ENCODE measurements at regions not wholly inside any gene's neighbourhood (a gene's known extent, or its start where the extent isn't known, plus 50 kb on each side); places are given as distances from the start of the nearest gene placed in this dataset.
A peak's percentile ranks its signal among the peaks of the same experiment; 100 is the strongest.

GRCh38 chr14:34354556-34354955 lies 107.5 kb downstream of the SPTSSA start:
- Histone ChIP-seq H3K9me3 (ENCODE audit: control insufficient read depth in 2 of 3, low read length in 3 of 3) (no peaks in the 10 kb centered on the region), H3K27ac (ENCODE audit: low read depth, low read length) (no peak overlapping the region), H3K36me3 (ENCODE audit: control insufficient read depth in 2 of 3, insufficient read depth in 3 of 3, low read length in 3 of 3) (no peaks in the 10 kb centered on the region), H3K4me3 (ENCODE audit: low read length) (no peak overlapping the region), H3K27me3 (ENCODE audit: control insufficient read depth in 2 of 2, insufficient read depth in 2 of 2, low read length in 2 of 2) (no peaks in the 10 kb centered on the region), H3K4me1 (ENCODE audit: control insufficient read depth in 2 of 2, insufficient read depth in 2 of 2, low read length in 2 of 2) (no peaks in the 10 kb centered on the region)
- DNase-seq = no peak
- H3K27ac Mint-ChIP-seq = no peak overlapping the region
- ChIA-PET CTCF (no interaction called here), POLR2A (no interaction called here)
- ATAC-seq = no peak
- intact Hi-C loops (cut with micrococcal nuclease) = no loop called here
- peaks cover 0 to 5% (median 0%) of the 10 kb centered on the region in 7 donors for H3K4me1 Mint-ChIP-seq
- H3K9me3 Mint-ChIP-seq = no peaks in the 10 kb centered on the region
- no peaks in the 10 kb centered on the region for H3K27me3 Mint-ChIP-seq
- H3K4me3 Mint-ChIP-seq = no peak overlapping the region
- no peaks in the 10 kb centered on the region for H3K36me3 Mint-ChIP-seq

- H3K36me3 Mint-ChIP-seq = no peaks in the 10 kb centered on the region
- H3K9me3 Mint-ChIP-seq = no peaks in the 10 kb centered on the region
- H3K4me3 Mint-ChIP-seq = no peak overlapping the region
- H3K4me1 Mint-ChIP-seq = peaks cover 0 to 1% (median 0%) of the 10 kb centered on the region in 7 donors
- ChIA-PET CTCF (no interaction called here), POLR2A (no interaction called here)
- intact Hi-C loops (cut with micrococcal nuclease) = no loop called here
- ATAC-seq (no peak), DNase-seq (no peak)
- no peaks in the 10 kb centered on the region for H3K4me1 ChIP-seq (ENCODE audit: control insufficient read depth in 2 of 2, insufficient read depth in 2 of 2, low read length in 2 of 2)
- no peak overlapping the region for H3K27ac ChIP-seq (ENCODE audit: low read depth, low read length)
- H3K9me3 ChIP-seq (ENCODE audit: control insufficient read depth in 2 of 3, low read length in 3 of 3) = no peaks in the 10 kb centered on the region
- H3K27me3 ChIP-seq (ENCODE audit: control insufficient read depth in 2 of 2, insufficient read depth in 2 of 2, low read length in 2 of 2) = no peaks in the 10 kb centered on the region
- no peak overlapping the region for H3K27ac Mint-ChIP-seq
- H3K36me3 ChIP-seq (ENCODE audit: control insufficient read depth in 2 of 3, insufficient read depth in 3 of 3, low read length in 3 of 3) = no peaks in the 10 kb centered on the region
- no peaks in the 10 kb centered on the region for H3K27me3 Mint-ChIP-seq
- no peak overlapping the region for H3K4me3 ChIP-seq (ENCODE audit: low read length)
Observed at GRCh38 chr14:34350903-34351302, 111.1 kb downstream of the SPTSSA start.

- no peak overlapping the region for H3K4me3 Mint-ChIP-seq
- CTCF ChIA-PET = no interaction called here
- no peak overlapping the region for H3K4me3 ChIP-seq (ENCODE audit: low read length)
- H3K36me3 Mint-ChIP-seq = no peaks in the 10 kb centered on the region
- intact Hi-C loops (cut with micrococcal nuclease) = no loop called here
- H3K9me3 ChIP-seq (ENCODE audit: control insufficient read depth in 2 of 3, low read length in 3 of 3) = no peaks in the 10 kb centered on the region
- H3K27me3 ChIP-seq (ENCODE audit: control insufficient read depth in 2 of 2, insufficient read depth in 2 of 2, low read length in 2 of 2) = no peaks in the 10 kb centered on the region
- H3K27ac ChIP-seq (ENCODE audit: low read depth, low read length) = no peak overlapping the region
- H3K4me1 Mint-ChIP-seq = no peaks in the 10 kb centered on the region
- no peaks in the 10 kb centered on the region for H3K36me3 ChIP-seq (ENCODE audit: control insufficient read depth in 2 of 3, insufficient read depth in 3 of 3, low read length in 3 of 3)
- no peak overlapping the region for H3K27ac Mint-ChIP-seq
- H3K9me3 Mint-ChIP-seq = no peaks in the 10 kb centered on the region
- peaks cover 0 to 4% (median 0%) of the 10 kb centered on the region in 5 donors for H3K27me3 Mint-ChIP-seq
- POLR2A ChIA-PET = no interaction called here
- DNase-seq (no peak), ATAC-seq (no peak)
- H3K4me1 ChIP-seq (ENCODE audit: control insufficient read depth in 2 of 2, insufficient read depth in 2 of 2, low read length in 2 of 2) = no peaks in the 10 kb centered on the region
Observed at GRCh38 chr14:34348592-34348991, 113.4 kb downstream of the SPTSSA start.

GRCh38 chr14:34347683-34348082 lies 114.4 kb downstream of the SPTSSA start:
- DNase-seq = no peak
- CTCF ChIA-PET = no interaction called here
- H3K4me3 ChIP-seq (ENCODE audit: low read length) = no peak overlapping the region

GRCh38 chr14:34345718-34346465 lies 116.1 kb downstream of the SPTSSA start:
- H3K36me3 Mint-ChIP-seq = no peaks in the 10 kb centered on the region
- H3K4me3 Mint-ChIP-seq = no peak overlapping the region
- no peak overlapping the region for H3K4me3 ChIP-seq (ENCODE audit: low read length)
- no peaks in the 10 kb centered on the region for H3K9me3 ChIP-seq (ENCODE audit: control insufficient read depth in 2 of 3, low read length in 3 of 3)
- POLR2A ChIA-PET = no interaction called here
- H3K27me3 Mint-ChIP-seq = peaks cover 0 to 10% (median 0%) of the 10 kb centered on the region in 5 donors
- H3K27me3 ChIP-seq (ENCODE audit: control insufficient read depth in 2 of 2, insufficient read depth in 2 of 2, low read length in 2 of 2) = no peaks in the 10 kb centered on the region
- intact Hi-C loops (cut with micrococcal nuclease) = no loop called here
- DNase-seq (no peak), ATAC-seq (no peak)
- no peaks in the 10 kb centered on the region for H3K4me1 ChIP-seq (ENCODE audit: control insufficient read depth in 2 of 2, insufficient read depth in 2 of 2, low read length in 2 of 2)
- no peak overlapping the region for H3K27ac Mint-ChIP-seq
- no peaks in the 10 kb centered on the region for H3K36me3 ChIP-seq (ENCODE audit: control insufficient read depth in 2 of 3, insufficient read depth in 3 of 3, low read length in 3 of 3)
- CTCF ChIA-PET = no interaction called here
- H3K27ac ChIP-seq (ENCODE audit: low read depth, low read length) = no peak overlapping the region
- no peaks in the 10 kb centered on the region for H3K9me3 Mint-ChIP-seq
- H3K4me1 Mint-ChIP-seq = no peaks in the 10 kb centered on the region

More at GRCh38 chr14:34347683-34348082, 114.4 kb downstream of the SPTSSA start:
- H3K27ac ChIP-seq (ENCODE audit: low read depth, low read length) = no peak overlapping the region
- no peaks in the 10 kb centered on the region for H3K9me3 ChIP-seq (ENCODE audit: control insufficient read depth in 2 of 3, low read length in 3 of 3)
- ATAC-seq = no peak
- no peaks in the 10 kb centered on the region for H3K36me3 ChIP-seq (ENCODE audit: control insufficient read depth in 2 of 3, insufficient read depth in 3 of 3, low read length in 3 of 3)
- H3K27me3 ChIP-seq (ENCODE audit: control insufficient read depth in 2 of 2, insufficient read depth in 2 of 2, low read length in 2 of 2) = no peaks in the 10 kb centered on the region
- peaks cover 0 to 10% (median 0%) of the 10 kb centered on the region in 5 donors for H3K27me3 Mint-ChIP-seq
- intact Hi-C loops (cut with micrococcal nuclease) = no loop called here
- no peak overlapping the region for H3K4me3 Mint-ChIP-seq
- H3K27ac Mint-ChIP-seq = no peak overlapping the region
- H3K4me1 ChIP-seq (ENCODE audit: control insufficient read depth in 2 of 2, insufficient read depth in 2 of 2, low read length in 2 of 2) = no peaks in the 10 kb centered on the region
- POLR2A ChIA-PET = no interaction called here
- H3K9me3 Mint-ChIP-seq = no peaks in the 10 kb centered on the region
- H3K36me3 Mint-ChIP-seq = no peaks in the 10 kb centered on the region
- no peaks in the 10 kb centered on the region for H3K4me1 Mint-ChIP-seq

GRCh38 chr14:34344318-34344717 lies 117.7 kb downstream of the SPTSSA start:
- no peaks in the 10 kb centered on the region for H3K36me3 ChIP-seq (ENCODE audit: control insufficient read depth in 2 of 3, insufficient read depth in 3 of 3, low read length in 3 of 3)
- no peaks in the 10 kb centered on the region for H3K4me1 ChIP-seq (ENCODE audit: control insufficient read depth in 2 of 2, insufficient read depth in 2 of 2, low read length in 2 of 2)
- Mint-ChIP-seq H3K36me3 (no peaks in the 10 kb centered on the region), H3K4me1 (no peaks in the 10 kb centered on the region), H3K27ac (no peak overlapping the region), H3K4me3 (peak overlapping the region in 1 of 10 donors; percentile 16), H3K27me3 (peaks cover 0 to 10% (median 0%) of the 10 kb centered on the region in 5 donors), H3K9me3 (no peaks in the 10 kb centered on the region)
- ATAC-seq (no peak), DNase-seq (no peak)
- H3K27ac ChIP-seq (ENCODE audit: low read depth, low read length) = no peak overlapping the region
- H3K9me3 ChIP-seq (ENCODE audit: control insufficient read depth in 2 of 3, low read length in 3 of 3) = no peaks in the 10 kb centered on the region
- no peaks in the 10 kb centered on the region for H3K27me3 ChIP-seq (ENCODE audit: control insufficient read depth in 2 of 2, insufficient read depth in 2 of 2, low read length in 2 of 2)
- ChIA-PET POLR2A (no interaction called here), CTCF (no interaction called here)
- intact Hi-C loops (cut with micrococcal nuclease) = no loop called here
- no peak overlapping the region for H3K4me3 ChIP-seq (ENCODE audit: low read length)

GRCh38 chr14:34340025-34340625 lies 121.9 kb downstream of the SPTSSA start:
- H3K27ac ChIP-seq (ENCODE audit: low read depth, low read length) = no peak overlapping the region
- H3K27me3 ChIP-seq (ENCODE audit: control insufficient read depth in 2 of 2, insufficient read depth in 2 of 2, low read length in 2 of 2) = no peaks in the 10 kb centered on the region
- POLR2A ChIA-PET = no interaction called here
- Mint-ChIP-seq H3K36me3 (no peaks in the 10 kb centered on the region), H3K9me3 (no peaks in the 10 kb centered on the region), H3K27me3 (peaks cover 0 to 9% (median 0%) of the 10 kb centered on the region in 5 donors), H3K4me3 (no peak overlapping the region), H3K27ac (no peak overlapping the region), H3K4me1 (peaks cover 0 to 7% (median 0%) of the 10 kb centered on the region in 7 donors)
- CTCF ChIA-PET = interaction anchor here (0.6 kb wide), 2 partner anchors 15 to 233 kb away, joined by 3 to 5 read pairs; no protein-coding TSS in a partner anchor
- H3K9me3 ChIP-seq (ENCODE audit: control insufficient read depth in 2 of 3, low read length in 3 of 3) = no peaks in the 10 kb centered on the region
- DNase-seq (no peak), ATAC-seq (no peak)
- H3K36me3 ChIP-seq (ENCODE audit: control insufficient read depth in 2 of 3, insufficient read depth in 3 of 3, low read length in 3 of 3) = no peaks in the 10 kb centered on the region
- intact Hi-C loops (cut with micrococcal nuclease) = no loop called here
- H3K4me3 ChIP-seq (ENCODE audit: low read length) = no peak overlapping the region
- no peaks in the 10 kb centered on the region for H3K4me1 ChIP-seq (ENCODE audit: control insufficient read depth in 2 of 2, insufficient read depth in 2 of 2, low read length in 2 of 2)
